OCI-LY3 (cell line): ENCODE measurements at regions not wholly inside any gene's neighbourhood (a gene's known extent, or its start where the extent isn't known, plus 50 kb on each side); places are given as distances from the start of the nearest gene placed in this dataset.

Experiments
- H2AFZ ChIP-seq: fragments of 200-600, 300-600 bp; shearing (Covaris generic); 2 replicates; pipeline ENCODE4 v1.6.0; 2014; ENCODE audit warnings: antibody characterized with exemption, low read depth, low read length
- H3K27ac ChIP-seq: fragments of 200-600, 300-600 bp; sonication (generic); 2 replicates; pipeline ENCODE4 v1.5.1; 2014; ENCODE audit warnings: mild to moderate bottlenecking, low read length, moderate library complexity, mixed read lengths
- H3K27me3 ChIP-seq: fragments of 200-600, 300-600 bp; sonication (generic); 2 replicates; pipeline ENCODE4 v1.6.1; 2014; ENCODE audit warnings: low read depth, low read length, mixed read lengths
- H3K36me3 ChIP-seq: fragments of 200-600, 300-600 bp; sonication (generic); replicated peaks from 2 replicates; pipeline ENCODE3; 2014; ENCODE audit warnings: low read depth, low read length, mixed read lengths
- H3K4me1 ChIP-seq: fragments of 300-600, 200-600 bp; sonication (generic); 2 replicates; pipeline ENCODE4 v1.6.1; 2014; ENCODE audit warnings: low read length, mixed read lengths
- H3K4me2 ChIP-seq: fragments of 200-600, 300-600 bp; sonication (generic); 2 replicates; pipeline ENCODE4 v1.6.1; 2014; ENCODE audit warnings: low read length, mixed read lengths
- H3K4me3 ChIP-seq: fragments of 300-600, 200-600 bp; sonication (generic); 2 replicates; pipeline ENCODE4 v1.5.1; 2014; ENCODE audit warnings: antibody characterized with exemption, mild to moderate bottlenecking, low read length, moderate library complexity
- H3K79me2 ChIP-seq: fragments of 300-600, 200-600 bp; shearing (Covaris generic); 2 replicates; pipeline ENCODE4 v1.6.1; 2014; ENCODE audit warnings: mild to moderate bottlenecking, low read length, mixed read lengths
- H3K9ac ChIP-seq: fragments of 300-600, 200-600 bp; shearing (Covaris generic); 2 replicates; pipeline ENCODE4 v1.6.0; 2014; ENCODE audit warnings: mild to moderate bottlenecking, low read length, moderate library complexity
- H3K9me3 ChIP-seq: fragments of 200-600, 300-600 bp; shearing (Covaris generic); 2 replicates; pipeline ENCODE4 v1.6.1; 2014; ENCODE audit warnings: low read length, mixed read lengths; ENCODE audit not compliant: insufficient read depth
- H4K20me1 ChIP-seq: fragments of 200-600, 300-600 bp; sonication (generic); 2 replicates; pipeline ENCODE4 v1.6.1; 2016; ENCODE audit warnings: low read length, mixed read lengths; ENCODE audit not compliant: insufficient read depth
- CTCF ChIP-seq: fragments of 200-600, 300-600 bp; sonication (generic); IDR thresholded peaks from 2 replicates; pipeline ENCODE4 v1.5.1; 2014; ENCODE audit warnings: antibody characterized with exemption, low read length, low read depth
- EZH2phosphoT487 ChIP-seq: fragments of 200-600 bp; shearing (Covaris generic); IDR thresholded peaks from 2 replicates; pipeline ENCODE4 v1.6.1; 2018; ENCODE audit warnings: antibody characterized with exemption, mixed run types, low read depth

DNA sequence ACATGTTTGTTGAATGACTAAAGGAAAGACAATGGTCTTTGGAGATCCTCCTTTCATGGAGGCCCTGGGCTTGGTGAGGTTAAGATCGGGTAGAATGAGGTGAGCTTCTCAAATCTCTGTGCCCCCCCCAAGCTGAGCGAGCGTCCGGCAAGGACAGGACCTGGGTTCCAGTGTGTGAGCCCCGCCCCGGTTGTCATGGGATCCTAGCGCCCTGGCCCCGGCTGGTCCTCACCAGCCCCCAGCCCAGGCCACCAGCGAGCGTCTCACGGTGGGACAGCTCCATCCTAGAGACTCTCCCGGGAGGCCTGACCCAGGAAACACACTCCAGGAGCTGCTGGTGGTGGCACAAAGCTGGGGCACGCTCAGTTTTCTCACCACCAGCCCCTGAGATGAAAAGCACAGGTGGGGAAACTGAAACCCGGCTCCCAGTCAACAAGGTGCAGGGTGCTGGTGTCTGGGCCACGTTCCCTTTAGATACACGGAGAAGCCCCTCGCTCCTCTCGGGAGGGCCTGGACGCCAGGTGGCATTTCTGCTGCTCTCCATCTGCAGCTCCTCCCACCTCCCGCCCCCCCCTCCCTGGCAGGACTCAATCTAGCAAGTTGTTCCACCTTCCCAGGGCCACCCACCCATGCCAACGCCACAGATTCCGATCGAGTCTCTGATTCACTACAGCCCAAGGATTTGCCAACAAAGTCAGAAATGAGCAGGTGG lies 131.3 kb upstream of the PPP1R26 start:
- Histone ChIP-seq H3K4me3 (no peak overlapping the region), H3K27ac (no peak overlapping the region), H3K27me3 (peaks cover 5% of the 10 kb centered on the region), H3K4me1 (no peaks in the 10 kb centered on the region), H3K4me2 (no peak overlapping the region), H2AFZ (no peak overlapping the region), H3K36me3 (no peaks in the 10 kb centered on the region), H4K20me1 (no peaks in the 10 kb centered on the region), H3K9ac (no peak overlapping the region), H3K79me2 (no peaks in the 10 kb centered on the region), H3K9me3 (no peaks in the 10 kb centered on the region)
- TF ChIP-seq CTCF (no peak), EZH2phosphoT487 (no peak)

DNA sequence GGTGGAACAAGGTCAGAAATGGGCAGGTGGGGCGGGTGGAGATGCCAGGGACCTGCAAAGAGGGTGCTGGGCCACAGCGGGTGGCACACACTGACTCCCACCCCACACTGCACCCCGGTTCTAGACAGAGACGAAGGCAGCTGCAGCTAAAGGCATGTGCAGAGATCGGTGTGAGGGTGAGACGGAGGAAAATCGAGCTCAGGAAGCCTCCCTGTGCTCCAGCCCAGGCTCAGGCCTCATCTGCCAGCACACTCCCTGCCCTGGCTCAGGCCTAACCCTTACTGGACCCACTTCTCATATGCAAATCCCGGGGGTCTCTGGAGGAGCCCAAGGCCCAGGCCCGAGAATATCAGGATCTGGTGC lies 130.8 kb upstream of the PPP1R26 start:
- Histone ChIP-seq H3K4me3 (no peak overlapping the region), H3K4me2 (no peak overlapping the region), H3K4me1 (no peaks in the 10 kb centered on the region), H3K79me2 (no peaks in the 10 kb centered on the region), H3K27me3 (peaks cover 5% of the 10 kb centered on the region), H3K27ac (no peak overlapping the region), H3K9ac (no peak overlapping the region), H3K9me3 (no peaks in the 10 kb centered on the region), H2AFZ (no peak overlapping the region), H3K36me3 (no peaks in the 10 kb centered on the region), H4K20me1 (no peaks in the 10 kb centered on the region)
- TF ChIP-seq CTCF (no peak), EZH2phosphoT487 (no peak)

DNA sequence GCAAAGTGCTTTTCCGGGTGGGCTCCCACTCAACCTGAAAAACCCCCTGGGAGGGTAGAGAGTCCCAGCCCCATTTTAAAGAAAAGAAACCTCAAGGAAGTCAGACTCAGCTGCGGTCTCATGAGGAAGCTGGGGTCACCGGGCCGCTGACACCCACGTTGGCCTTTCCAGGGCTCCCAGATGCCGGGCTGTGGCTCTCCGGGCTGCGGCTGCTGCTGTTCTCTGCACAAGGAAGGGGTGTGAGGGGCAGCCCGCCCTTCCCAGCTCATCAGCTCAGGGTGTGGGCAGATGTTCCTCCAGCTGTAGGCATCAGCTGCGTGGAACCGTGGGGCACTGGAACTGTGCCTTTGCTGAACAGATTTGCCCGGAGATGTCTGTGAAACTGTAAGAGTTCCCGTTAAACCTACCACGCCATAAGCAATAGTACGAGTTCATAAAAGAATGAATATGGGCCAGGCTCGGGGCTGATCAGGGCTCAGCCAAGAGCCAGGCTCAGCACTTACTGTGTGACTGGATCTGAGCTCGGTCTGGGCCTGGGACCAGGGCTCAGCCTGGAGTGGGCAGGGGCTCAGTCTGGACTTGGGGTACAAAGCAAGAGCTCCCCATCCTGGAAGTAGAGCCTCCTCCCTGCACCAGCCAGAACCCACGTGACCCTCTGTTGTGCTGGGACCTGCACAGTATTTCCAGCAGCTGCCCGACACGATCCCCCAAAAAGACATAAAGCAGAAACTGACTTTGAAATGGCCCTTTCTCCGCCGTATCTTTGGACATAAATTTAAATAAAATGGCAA lies 130.2 kb upstream of the PPP1R26 start:
- no peaks in the 10 kb centered on the region for H4K20me1 ChIP-seq

More for the DNA sequence above, 130.2 kb upstream of the PPP1R26 start:
- Histone ChIP-seq H3K79me2 (no peaks in the 10 kb centered on the region), H3K9ac (no peak overlapping the region), H3K4me3 (no peak overlapping the region), H3K27ac (no peak overlapping the region), H3K9me3 (no peaks in the 10 kb centered on the region), H2AFZ (no peak overlapping the region), H3K27me3 (peaks cover 5% of the 10 kb centered on the region), H3K4me2 (no peak overlapping the region), H3K36me3 (no peaks in the 10 kb centered on the region), H3K4me1 (no peaks in the 10 kb centered on the region)
- no peak for TF ChIP-seq EZH2phosphoT487
- no peak for TF ChIP-seq CTCF
